OCI-LY7 (cell line): ENCODE measurements at regions not wholly inside any gene's neighbourhood (a gene's known extent, or its start where the extent isn't known, plus 50 kb on each side); places are given as distances from the start of the nearest gene placed in this dataset.

Experiments used
- CTCF ChIP-seq: fragments of 200-600 bp; sonication (generic); conservative IDR thresholded peaks from 2 replicates; pipeline ENCODE4 v1.5.1; 2014; ENCODE audit warnings: mild to moderate bottlenecking, antibody characterized with exemption, low read length, moderate library complexity, mixed read lengths
- EZH2phosphoT487 ChIP-seq: fragments of 200-600 bp; sonication (generic); IDR thresholded peaks from 2 replicates; pipeline ENCODE4 v1.6.1; 2018; ENCODE audit warnings: low read depth, borderline replicate concordance, mild to moderate bottlenecking, mixed run types, antibody characterized with exemption, low read length, moderate library complexity, mixed read lengths

- no peak for TF ChIP-seq CTCF
- TF ChIP-seq EZH2phosphoT487: no peak
Measured at GRCh38 chr10:60496181-60496580, 106.5 kb upstream of the ANK3 start.
